Right renal pelvis (tissue), 4 donors: ENCODE measurements at regions not wholly inside any gene's neighbourhood (a gene's known extent, or its start where the extent isn't known, plus 50 kb on each side); places are given as distances from the start of the nearest gene placed in this dataset.

Source experiments
- DNase-seq, 4 donors: peaks; one replicate each; pipeline ENCODE4 v3.0.0-alpha.2; 2013; ENCODE audit warnings: low read depth in 4 of 4, low spot score in 3 of 4, missing footprints in 1 of 4

GRCh38 chr14:43244142-43244625 is 1262.9 kb downstream of the FSCB start:
- DNase-seq: no peak

GRCh38 chr14:43243168-43243567 is 1263.9 kb downstream of the FSCB start:
- no peak for DNase-seq

- DNase-seq: no peak
Observed at GRCh38 chr14:43232261-43232660, 1274.8 kb downstream of the FSCB start.

GRCh38 chr14:43215524-43215923 is 1291.6 kb downstream of the FSCB start:
- no peak for DNase-seq

GRCh38 chr14:43207189-43207588 is 1299.9 kb downstream of the FSCB start:
- DNase-seq: no peak

- no peak for DNase-seq
Observed at GRCh38 chr14:43204816-43205215, 1302.3 kb downstream of the FSCB start.

- DNase-seq: no peak
Observed at GRCh38 chr14:43200519-43200918, 1306.6 kb downstream of the FSCB start.

GRCh38 chr14:43198465-43198864 is 1308.6 kb downstream of the FSCB start:
- no peak for DNase-seq

GRCh38 chr14:43184540-43184939 is 1322.5 kb downstream of the FSCB start:
- no peak for DNase-seq

GRCh38 chr14:43183916-43184315 is 1323.2 kb downstream of the FSCB start:
- no peak for DNase-seq

- DNase-seq: no peak
Observed at GRCh38 chr14:43175896-43176295, 1331.2 kb downstream of the FSCB start.

- no peak for DNase-seq
Observed at GRCh38 chr14:43172899-43173548, 1334.1 kb downstream of the FSCB start.

- DNase-seq: no peak
Observed at GRCh38 chr14:43169722-43170121, 1337.4 kb downstream of the FSCB start.

GRCh38 chr14:43168371-43168925 is 1338.6 kb downstream of the FSCB start:
- DNase-seq: no peak

GRCh38 chr14:43166163-43166562 is 1340.9 kb downstream of the FSCB start:
- DNase-seq: no peak

- DNase-seq: no peak
Observed at GRCh38 chr14:43165651-43166050, 1341.4 kb downstream of the FSCB start.

- no peak for DNase-seq
Observed at GRCh38 chr14:43161477-43161876, 1345.6 kb downstream of the FSCB start.

- no peak for DNase-seq
Observed at GRCh38 chr14:43157661-43158060, 1349.4 kb downstream of the FSCB start.

- no peak for DNase-seq
Observed at GRCh38 chr14:43155924-43156323, 1351.2 kb downstream of the FSCB start.

- no peak for DNase-seq
Observed at GRCh38 chr14:43155258-43155657, 1351.8 kb downstream of the FSCB start.

- no peak for DNase-seq
Observed at GRCh38 chr14:43147485-43147884, 1359.6 kb downstream of the FSCB start.

- no peak for DNase-seq
Observed at GRCh38 chr14:43145361-43145760, 1361.7 kb downstream of the FSCB start.

- no peak for DNase-seq
Observed at GRCh38 chr14:43143106-43143505, 1364.0 kb downstream of the FSCB start.
